GM21528 (cell line): ENCODE measurements at regions not wholly inside any gene's neighbourhood (a gene's known extent, or its start where the extent isn't known, plus 50 kb on each side); places are given as distances from the start of the nearest gene placed in this dataset.

Experiments used
- ATAC-seq: cut with Tn5 transposase; IDR thresholded peaks from one replicate; pipeline ENCODE4 v1.9.1; 2021; ENCODE audit warnings: mild to moderate bottlenecking, moderate library complexity; ENCODE audit not compliant: unreplicated experiment, low FRiP score

GRCh38 chr1:79322511-79323027 lies 316.0 kb upstream of the ADGRL4 start:
- ATAC-seq, result no peak

GRCh38 chr1:79312438-79312837 lies 305.9 kb upstream of the ADGRL4 start:
- ATAC-seq, result no peak

GRCh38 chr1:79310609-79311008 lies 304.1 kb upstream of the ADGRL4 start:
- ATAC-seq, result no peak

GRCh38 chr1:79304131-79304530 lies 297.6 kb upstream of the ADGRL4 start:
- ATAC-seq, result no peak

- no peak for ATAC-seq
These were observed 296.5 kb upstream of the ADGRL4 start for GRCh38 chr1:79303040-79303439.

GRCh38 chr1:79302380-79302930 lies 295.9 kb upstream of the ADGRL4 start:
- no peak for ATAC-seq

- ATAC-seq, result no peak
These were observed 289.4 kb upstream of the ADGRL4 start for GRCh38 chr1:79295967-79296366.

- no peak for ATAC-seq
These were observed 287.1 kb upstream of the ADGRL4 start for GRCh38 chr1:79293611-79294010.

- ATAC-seq, result no peak
These were observed 284.5 kb upstream of the ADGRL4 start for GRCh38 chr1:79290927-79291474.

- no peak for ATAC-seq
These were observed 281.5 kb upstream of the ADGRL4 start for GRCh38 chr1:79287982-79288381.

- no peak for ATAC-seq
These were observed 279.1 kb upstream of the ADGRL4 start for GRCh38 chr1:79285667-79286066.

GRCh38 chr1:79283451-79283850 lies 276.9 kb upstream of the ADGRL4 start:
- no peak for ATAC-seq

GRCh38 chr1:79281442-79281841 lies 274.9 kb upstream of the ADGRL4 start:
- ATAC-seq, result no peak

- ATAC-seq, result no peak
These were observed 265.2 kb upstream of the ADGRL4 start for GRCh38 chr1:79271759-79272158.

GRCh38 chr1:79264975-79265818 lies 258.7 kb upstream of the ADGRL4 start:
- no peak for ATAC-seq

- ATAC-seq, result no peak
These were observed 257.8 kb upstream of the ADGRL4 start for GRCh38 chr1:79264285-79264684.

- no peak for ATAC-seq
These were observed 256.3 kb upstream of the ADGRL4 start for GRCh38 chr1:79262745-79263258.

- peak; percentile 83 for ATAC-seq
These were observed 253.1 kb upstream of the ADGRL4 start for GRCh38 chr1:79259390-79260336.

GRCh38 chr1:79255421-79255820 lies 248.9 kb upstream of the ADGRL4 start:
- no peak for ATAC-seq

- no peak for ATAC-seq
These were observed 246.1 kb upstream of the ADGRL4 start for GRCh38 chr1:79252598-79252997.
